ENCODE measurements at regions not wholly inside any gene's neighbourhood (a gene's known extent, or its start where the extent isn't known, plus 50 kb on each side); places are given as distances from the start of the nearest gene placed in this dataset.

DNA sequence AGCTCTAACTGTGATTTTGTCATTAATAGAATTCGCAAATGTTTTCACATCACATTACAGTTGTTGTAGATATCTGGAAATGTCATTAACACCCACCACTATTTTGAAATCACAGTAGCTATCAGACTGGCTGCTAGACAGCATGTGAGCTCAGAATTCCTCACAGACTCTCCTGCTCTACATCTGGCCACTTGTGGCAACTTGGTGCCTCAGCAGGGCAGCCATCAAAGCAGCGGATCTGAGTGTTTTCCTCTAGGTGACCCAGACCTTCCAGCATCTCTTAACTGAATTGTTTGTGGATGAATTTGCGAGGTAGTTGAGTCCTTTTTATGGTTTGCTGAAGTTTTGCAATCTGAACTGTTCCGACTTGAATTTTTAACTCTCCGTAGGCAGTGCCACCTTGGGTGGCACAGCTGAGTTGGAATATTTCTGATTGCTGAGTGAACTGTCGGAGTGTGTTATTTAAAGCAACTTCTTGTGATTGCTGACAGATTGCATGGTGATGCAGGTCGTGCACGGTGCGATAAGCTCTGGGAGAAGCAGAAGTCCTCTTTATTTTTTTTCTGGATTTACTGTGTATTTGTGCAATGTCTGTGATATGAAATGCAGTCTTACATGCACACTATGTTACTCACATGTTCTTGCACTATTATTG, 114.0 kb upstream of the PLET1 start:
- Mint-ChIP-seq H3K27me3 (ENCODE audit: low read depth) (peaks cover 7% of the 10 kb centered on the region), H3K36me3 (ENCODE audit: low read depth) (no peaks in the 10 kb centered on the region), H3K4me3 (no peak overlapping the region), H3K9me3 (peaks cover 8% of the 10 kb centered on the region), H3K4me1 (no peaks in the 10 kb centered on the region), H3K27ac (no peak overlapping the region)
- TF ChIP-seq, protein P1, sequence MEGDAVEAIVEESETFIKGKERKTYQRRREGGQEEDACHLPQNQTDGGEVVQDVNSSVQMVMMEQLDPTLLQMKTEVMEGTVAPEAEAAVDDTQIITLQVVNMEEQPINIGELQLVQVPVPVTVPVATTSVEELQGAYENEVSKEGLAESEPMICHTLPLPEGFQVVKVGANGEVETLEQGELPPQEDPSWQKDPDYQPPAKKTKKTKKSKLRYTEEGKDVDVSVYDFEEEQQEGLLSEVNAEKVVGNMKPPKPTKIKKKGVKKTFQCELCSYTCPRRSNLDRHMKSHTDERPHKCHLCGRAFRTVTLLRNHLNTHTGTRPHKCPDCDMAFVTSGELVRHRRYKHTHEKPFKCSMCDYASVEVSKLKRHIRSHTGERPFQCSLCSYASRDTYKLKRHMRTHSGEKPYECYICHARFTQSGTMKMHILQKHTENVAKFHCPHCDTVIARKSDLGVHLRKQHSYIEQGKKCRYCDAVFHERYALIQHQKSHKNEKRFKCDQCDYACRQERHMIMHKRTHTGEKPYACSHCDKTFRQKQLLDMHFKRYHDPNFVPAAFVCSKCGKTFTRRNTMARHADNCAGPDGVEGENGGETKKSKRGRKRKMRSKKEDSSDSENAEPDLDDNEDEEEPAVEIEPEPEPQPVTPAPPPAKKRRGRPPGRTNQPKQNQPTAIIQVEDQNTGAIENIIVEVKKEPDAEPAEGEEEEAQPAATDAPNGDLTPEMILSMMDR (IDR thresholded peaks at IDR 0.05; ENCODE audit: unreplicated experiment in 3 of 3): no peak

GRCh38 chr11:112377946-112378345, 117.3 kb upstream of the PLET1 start:
- H3K27ac Mint-ChIP-seq: no peak overlapping the region
- peaks cover 4% of the 10 kb centered on the region for H3K9me3 Mint-ChIP-seq
- TF ChIP-seq, protein P1 (IDR thresholded peaks at IDR 0.05; ENCODE audit: unreplicated experiment in 3 of 3): no peak
- H3K4me3 Mint-ChIP-seq: no peak overlapping the region
- no peaks in the 10 kb centered on the region for H3K4me1 Mint-ChIP-seq
- no peaks in the 10 kb centered on the region for H3K36me3 Mint-ChIP-seq (ENCODE audit: low read depth)
- peaks cover 6% of the 10 kb centered on the region for H3K27me3 Mint-ChIP-seq (ENCODE audit: low read depth)

DNA sequence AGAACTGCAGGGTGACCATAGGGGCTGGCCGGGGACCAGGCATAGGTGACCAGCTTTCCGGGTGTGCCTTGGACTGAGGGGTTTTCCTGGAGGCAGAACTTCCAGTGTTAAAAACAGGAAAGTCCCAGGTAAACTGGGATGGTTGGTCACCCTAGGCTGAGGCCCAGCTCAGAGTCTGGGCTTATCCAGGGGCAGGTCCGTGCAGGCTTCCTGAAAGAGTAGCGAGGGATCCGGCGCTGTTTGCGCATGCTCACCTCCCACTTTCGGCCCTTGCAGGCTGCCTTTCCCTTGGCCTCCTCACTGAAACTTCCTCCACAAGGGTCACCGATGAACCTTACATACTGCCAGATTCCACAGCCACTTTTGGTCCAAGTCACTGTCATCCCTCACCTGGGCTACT, 119.8 kb upstream of the PLET1 start:
- Mint-ChIP-seq H3K4me3 (no peak overlapping the region), H3K4me1 (no peaks in the 10 kb centered on the region), H3K27ac (no peak overlapping the region), H3K36me3 (ENCODE audit: low read depth) (no peaks in the 10 kb centered on the region), H3K9me3 (no peaks in the 10 kb centered on the region), H3K27me3 (ENCODE audit: low read depth) (peaks cover 6% of the 10 kb centered on the region)
- TF ChIP-seq, protein P1 (IDR thresholded peaks at IDR 0.05; ENCODE audit: unreplicated experiment in 3 of 3): no peak

DNA sequence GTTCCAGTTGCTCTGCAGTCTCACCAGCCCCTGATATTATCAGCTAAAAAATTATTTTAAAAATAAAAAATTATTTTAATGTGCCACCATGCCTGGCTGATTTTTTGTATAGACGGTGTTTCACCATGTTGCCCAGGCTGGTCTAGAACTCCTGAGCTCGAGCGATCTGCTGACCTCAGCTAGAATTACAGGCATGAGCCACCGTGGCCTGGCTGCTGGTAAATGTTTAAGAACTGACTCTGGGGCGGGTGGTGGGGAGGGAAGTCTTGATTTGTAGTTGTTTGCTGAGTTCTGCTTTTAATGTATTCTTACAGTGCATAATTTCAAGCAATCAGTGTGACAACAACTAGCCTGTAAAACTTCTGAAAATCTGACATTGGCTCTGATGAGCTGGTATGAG, 120.9 kb upstream of the PLET1 start:
- no peak overlapping the region for H3K27ac Mint-ChIP-seq
- no peaks in the 10 kb centered on the region for H3K4me1 Mint-ChIP-seq
- peaks cover 4% of the 10 kb centered on the region for H3K9me3 Mint-ChIP-seq
- H3K27me3 Mint-ChIP-seq (ENCODE audit: low read depth): peaks cover 6% of the 10 kb centered on the region
- H3K36me3 Mint-ChIP-seq (ENCODE audit: low read depth): no peaks in the 10 kb centered on the region
- H3K4me3 Mint-ChIP-seq: no peak overlapping the region
- TF ChIP-seq, protein P1 (IDR thresholded peaks at IDR 0.05; ENCODE audit: unreplicated experiment in 3 of 3): no peak

DNA sequence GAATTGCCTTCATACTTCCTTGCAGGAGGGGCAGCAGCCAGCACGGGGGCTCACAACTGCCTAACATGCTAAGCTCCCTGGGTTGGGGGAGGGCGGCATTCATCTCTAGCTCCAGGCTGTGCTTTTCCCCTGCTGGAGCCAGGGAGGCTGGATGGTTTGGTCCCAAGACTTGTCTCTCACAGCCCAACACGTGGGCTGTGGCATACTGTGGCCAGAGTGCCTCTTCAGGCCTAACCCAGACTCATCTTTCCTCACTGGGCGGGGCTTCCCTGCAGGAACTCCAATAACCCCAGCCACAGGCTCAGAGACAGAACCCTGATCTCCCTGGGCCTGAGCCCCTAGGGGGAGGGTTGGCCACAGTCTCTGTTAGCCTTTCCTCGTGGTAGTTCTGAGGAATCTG, 121.9 kb upstream of the PLET1 start:
- Mint-ChIP-seq H3K27me3 (ENCODE audit: low read depth) (peaks cover 6% of the 10 kb centered on the region), H3K27ac (no peak overlapping the region), H3K4me3 (no peak overlapping the region), H3K36me3 (ENCODE audit: low read depth) (no peaks in the 10 kb centered on the region), H3K9me3 (peaks cover 4% of the 10 kb centered on the region), H3K4me1 (no peaks in the 10 kb centered on the region)
- TF ChIP-seq, protein P1 (IDR thresholded peaks at IDR 0.05; ENCODE audit: unreplicated experiment in 3 of 3): no peak

DNA sequence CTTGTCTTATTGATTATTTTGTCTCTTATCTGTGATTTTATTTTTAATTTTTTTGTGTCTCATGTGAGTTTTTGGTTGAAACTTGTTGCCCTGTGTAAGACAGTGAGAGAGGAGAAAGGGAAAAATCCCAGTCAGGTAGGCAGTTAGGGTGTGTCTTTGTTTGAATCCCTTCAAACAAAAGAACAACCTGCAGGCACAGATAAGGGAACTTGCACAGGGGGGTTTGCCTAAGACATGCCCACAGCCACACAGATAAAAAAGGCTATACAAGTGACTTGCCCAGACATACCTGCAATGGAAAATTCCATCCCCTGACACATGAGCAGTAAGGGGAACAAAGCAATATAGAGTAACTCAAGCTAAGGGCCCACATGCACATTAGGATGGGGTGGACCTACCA, 127.8 kb upstream of the PLET1 start:
- H3K4me3 Mint-ChIP-seq: no peak overlapping the region
- H3K9me3 Mint-ChIP-seq: peaks cover 13% of the 10 kb centered on the region
- H3K36me3 Mint-ChIP-seq (ENCODE audit: low read depth): no peaks in the 10 kb centered on the region
- H3K4me1 Mint-ChIP-seq: peaks cover 5% of the 10 kb centered on the region
- H3K27me3 Mint-ChIP-seq (ENCODE audit: low read depth): no peaks in the 10 kb centered on the region
- H3K27ac Mint-ChIP-seq: no peak overlapping the region
- TF ChIP-seq, protein P1 (IDR thresholded peaks at IDR 0.05; ENCODE audit: unreplicated experiment in 3 of 3): no peak
